ENCODE measurements at regions not wholly inside any gene's neighbourhood (a gene's known extent, or its start where the extent isn't known, plus 50 kb on each side); places are given as distances from the start of the nearest gene placed in this dataset.

- Mint-ChIP-seq H3K27me3 (ENCODE audit: unreplicated experiment) (peaks cover 96% of the 10 kb centered on the region), H3K4me1 (ENCODE audit: low read depth, unreplicated experiment) (no peaks in the 10 kb centered on the region), H3K9me3 (ENCODE audit: low read depth, unreplicated experiment) (no peaks in the 10 kb centered on the region), H3K27ac (ENCODE audit: unreplicated experiment) (no peak overlapping the region), H3K4me3 (ENCODE audit: low read depth, unreplicated experiment) (no peak overlapping the region), H3K36me3 (ENCODE audit: insufficient read depth, unreplicated experiment) (no peaks in the 10 kb centered on the region)
- BruUV-seq (replicated peaks): no TSS peak
- intact Hi-C loops (cut with micrococcal nuclease; ENCODE audit: unreplicated experiment): no loop called here
- TF ChIP-seq, protein P1, sequence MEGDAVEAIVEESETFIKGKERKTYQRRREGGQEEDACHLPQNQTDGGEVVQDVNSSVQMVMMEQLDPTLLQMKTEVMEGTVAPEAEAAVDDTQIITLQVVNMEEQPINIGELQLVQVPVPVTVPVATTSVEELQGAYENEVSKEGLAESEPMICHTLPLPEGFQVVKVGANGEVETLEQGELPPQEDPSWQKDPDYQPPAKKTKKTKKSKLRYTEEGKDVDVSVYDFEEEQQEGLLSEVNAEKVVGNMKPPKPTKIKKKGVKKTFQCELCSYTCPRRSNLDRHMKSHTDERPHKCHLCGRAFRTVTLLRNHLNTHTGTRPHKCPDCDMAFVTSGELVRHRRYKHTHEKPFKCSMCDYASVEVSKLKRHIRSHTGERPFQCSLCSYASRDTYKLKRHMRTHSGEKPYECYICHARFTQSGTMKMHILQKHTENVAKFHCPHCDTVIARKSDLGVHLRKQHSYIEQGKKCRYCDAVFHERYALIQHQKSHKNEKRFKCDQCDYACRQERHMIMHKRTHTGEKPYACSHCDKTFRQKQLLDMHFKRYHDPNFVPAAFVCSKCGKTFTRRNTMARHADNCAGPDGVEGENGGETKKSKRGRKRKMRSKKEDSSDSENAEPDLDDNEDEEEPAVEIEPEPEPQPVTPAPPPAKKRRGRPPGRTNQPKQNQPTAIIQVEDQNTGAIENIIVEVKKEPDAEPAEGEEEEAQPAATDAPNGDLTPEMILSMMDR (IDR thresholded peaks at IDR 0.05; ENCODE audit: unreplicated experiment): no peak
- DNase-seq: no peak
- CTCF ChIA-PET: no interaction called here
Observed at GRCh38 chr20:57104113-57104512, 162.3 kb downstream of the BMP7 start.

DNA sequence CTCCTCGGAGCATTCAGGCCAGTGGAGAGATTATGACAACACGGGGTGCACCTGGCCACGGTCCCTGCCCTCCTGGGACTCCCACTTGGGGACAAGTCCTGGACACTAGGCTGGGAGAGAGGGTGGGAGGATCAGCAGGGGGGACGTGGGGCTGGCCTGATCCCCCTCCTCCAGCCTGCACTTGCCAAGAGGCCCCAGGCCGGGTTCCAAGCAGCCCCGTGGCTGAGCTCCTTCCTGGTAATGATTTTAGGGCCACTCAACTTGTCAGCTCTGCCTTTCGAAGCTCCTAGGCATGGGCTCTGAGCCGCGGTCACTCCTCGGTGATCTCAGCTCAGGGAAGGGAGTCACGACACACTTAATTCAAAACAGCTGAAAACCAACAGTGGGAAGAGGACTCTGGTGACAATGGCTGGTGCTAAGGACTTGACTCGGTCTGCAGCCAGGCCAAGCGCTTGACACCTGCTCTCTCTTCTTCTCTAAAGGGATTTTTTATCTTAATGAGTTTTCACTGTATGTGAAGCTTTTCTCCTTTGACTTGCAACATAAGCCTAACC is 161.7 kb downstream of the BMP7 start:
- TF ChIP-seq, protein P1 (IDR thresholded peaks at IDR 0.05; ENCODE audit: unreplicated experiment): no peak
- CTCF ChIA-PET: no interaction called here
- peaks cover 96% of the 10 kb centered on the region for H3K27me3 Mint-ChIP-seq (ENCODE audit: unreplicated experiment)

DNA sequence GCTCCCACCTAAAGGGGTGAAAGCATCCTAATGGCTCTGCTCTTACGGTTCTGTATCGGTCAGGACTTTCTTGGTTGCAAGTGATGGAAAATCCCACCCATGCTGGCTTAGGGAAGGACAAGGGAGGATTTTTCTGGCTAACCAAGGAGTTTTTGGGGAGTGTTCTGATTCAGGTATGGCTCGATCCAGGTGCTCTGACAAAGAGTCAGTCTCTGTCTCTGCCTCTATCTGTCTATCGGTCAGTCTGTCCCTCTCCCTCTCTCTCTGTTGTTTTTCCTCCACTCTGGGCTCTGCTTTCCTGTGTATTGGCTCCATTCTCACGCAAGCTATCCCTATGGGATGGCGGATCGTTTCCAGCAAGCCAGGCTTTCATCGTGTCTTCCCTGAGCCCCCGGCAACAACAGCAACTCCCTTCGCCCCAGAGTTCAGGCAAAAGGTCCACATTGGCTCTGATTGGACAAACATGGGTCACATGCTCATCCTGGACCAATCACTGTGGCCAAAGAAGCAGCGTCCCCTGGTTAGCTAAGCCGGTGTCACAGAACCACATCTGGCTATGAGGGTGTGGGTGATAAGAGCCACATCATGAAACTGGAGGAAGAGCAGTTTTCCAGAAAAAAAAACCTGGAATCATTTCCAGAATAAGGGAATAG is 160.3 kb downstream of the BMP7 start:
- CTCF ChIA-PET: no interaction called here
- no peak for DNase-seq
- H3K36me3 Mint-ChIP-seq (ENCODE audit: insufficient read depth, unreplicated experiment): no peaks in the 10 kb centered on the region
- H3K9me3 Mint-ChIP-seq (ENCODE audit: low read depth, unreplicated experiment): no peaks in the 10 kb centered on the region
- H3K4me1 Mint-ChIP-seq (ENCODE audit: low read depth, unreplicated experiment): no peaks in the 10 kb centered on the region
- H3K4me3 Mint-ChIP-seq (ENCODE audit: low read depth, unreplicated experiment): no peak overlapping the region
- no TSS peak for BruUV-seq (replicated peaks)
- H3K27ac Mint-ChIP-seq (ENCODE audit: unreplicated experiment): no peak overlapping the region
- intact Hi-C loops (cut with micrococcal nuclease; ENCODE audit: unreplicated experiment): no loop called here
- H3K27me3 Mint-ChIP-seq (ENCODE audit: unreplicated experiment): peaks cover 88% of the 10 kb centered on the region
- TF ChIP-seq, protein P1 (IDR thresholded peaks at IDR 0.05; ENCODE audit: unreplicated experiment): no peak

More for the DNA sequence above, 161.7 kb downstream of the BMP7 start:
- H3K36me3 Mint-ChIP-seq (ENCODE audit: insufficient read depth, unreplicated experiment): no peaks in the 10 kb centered on the region
- DNase-seq: no peak
- no peak overlapping the region for H3K4me3 Mint-ChIP-seq (ENCODE audit: low read depth, unreplicated experiment)
- intact Hi-C loops (cut with micrococcal nuclease; ENCODE audit: unreplicated experiment): no loop called here
- no peaks in the 10 kb centered on the region for H3K4me1 Mint-ChIP-seq (ENCODE audit: low read depth, unreplicated experiment)
- no peaks in the 10 kb centered on the region for H3K9me3 Mint-ChIP-seq (ENCODE audit: low read depth, unreplicated experiment)
- H3K27ac Mint-ChIP-seq (ENCODE audit: unreplicated experiment): no peak overlapping the region
- BruUV-seq (replicated peaks): no TSS peak

DNA sequence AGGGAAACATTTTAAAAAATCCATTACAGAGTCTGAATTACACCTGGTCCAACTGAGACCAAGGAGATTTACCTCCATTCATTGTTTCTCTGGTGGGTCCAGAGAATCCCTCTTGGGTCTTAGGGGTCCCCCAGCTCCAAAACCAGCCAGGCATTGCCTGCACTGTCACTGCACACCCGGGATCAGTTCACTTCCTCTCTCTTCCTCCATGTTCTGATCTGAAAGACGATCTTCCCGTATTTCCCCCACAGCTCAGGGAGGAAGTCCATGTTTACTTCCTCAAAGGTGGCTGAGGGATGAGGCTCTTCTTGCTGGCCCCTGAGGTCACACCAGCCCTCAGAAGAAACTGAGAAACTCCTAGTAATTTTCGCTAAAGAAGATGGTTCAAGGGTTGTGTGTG is 159.7 kb downstream of the BMP7 start:
- peaks cover 83% of the 10 kb centered on the region for H3K27me3 Mint-ChIP-seq (ENCODE audit: unreplicated experiment)
- no peak overlapping the region for H3K27ac Mint-ChIP-seq (ENCODE audit: unreplicated experiment)
- TF ChIP-seq, protein P1 (IDR thresholded peaks at IDR 0.05; ENCODE audit: unreplicated experiment): no peak
- H3K36me3 Mint-ChIP-seq (ENCODE audit: insufficient read depth, unreplicated experiment): no peaks in the 10 kb centered on the region
- no TSS peak for BruUV-seq (replicated peaks)
- DNase-seq: no peak
- intact Hi-C loops (cut with micrococcal nuclease; ENCODE audit: unreplicated experiment): no loop called here
- CTCF ChIA-PET: no interaction called here
- no peaks in the 10 kb centered on the region for H3K4me1 Mint-ChIP-seq (ENCODE audit: low read depth, unreplicated experiment)
- H3K4me3 Mint-ChIP-seq (ENCODE audit: low read depth, unreplicated experiment): no peak overlapping the region
- no peaks in the 10 kb centered on the region for H3K9me3 Mint-ChIP-seq (ENCODE audit: low read depth, unreplicated experiment)
